ENCODE measurements at regions not wholly inside any gene's neighbourhood (a gene's known extent, or its start where the extent isn't known, plus 50 kb on each side); places are given as distances from the start of the nearest gene placed in this dataset.
"Not testable (repeated sequence)": the region's sequence is repeated elsewhere in the genome, so short reads cannot be mapped to it uniquely, and the experiment has no call there.

- FAIRE-seq; DNase-seq (ENCODE audit: extremely low spot score, insufficient read length, low read depth): not testable (repeated sequence)
Measured at GRCh38 chr17:21470422-21470821, 94.3 kb downstream of the KCNJ12 start.

GRCh38 chr17:21470861-21471260 is 94.7 kb downstream of the KCNJ12 start:
- no peak for FAIRE-seq
- DNase-seq (ENCODE audit: extremely low spot score, insufficient read length, low read depth) = no peak

- FAIRE-seq = no peak
- no peak for DNase-seq (ENCODE audit: extremely low spot score, insufficient read length, low read depth)
Measured at GRCh38 chr17:21474815-21475214, 98.7 kb downstream of the KCNJ12 start.

- DNase-seq (ENCODE audit: extremely low spot score, insufficient read length, low read depth) (no peak), FAIRE-seq (no peak)
Measured at GRCh38 chr17:21475571-21475970, 99.4 kb downstream of the KCNJ12 start.

- DNase-seq (ENCODE audit: extremely low spot score, insufficient read length, low read depth) (no peak), FAIRE-seq (no peak)
Measured at GRCh38 chr17:21476867-21477266, 100.7 kb downstream of the KCNJ12 start.

- no peak for FAIRE-seq
- no peak for DNase-seq (ENCODE audit: extremely low spot score, insufficient read length, low read depth)
Measured at GRCh38 chr17:21482189-21482865, 106.2 kb downstream of the KCNJ12 start.

- not testable (repeated sequence) for FAIRE-seq
Measured at GRCh38 chr17:21488043-21488442, 111.9 kb downstream of the KCNJ12 start.

GRCh38 chr17:21493993-21494392 is 117.8 kb downstream of the KCNJ12 start:
- DNase-seq (ENCODE audit: extremely low spot score, insufficient read length, low read depth) (no peak), FAIRE-seq (no peak)

More at GRCh38 chr17:21488043-21488442, 111.9 kb downstream of the KCNJ12 start:
- not testable (repeated sequence) for DNase-seq (ENCODE audit: extremely low spot score, insufficient read length, low read depth)

- FAIRE-seq (no peak), DNase-seq (ENCODE audit: extremely low spot score, insufficient read length, low read depth) (no peak)
Measured at GRCh38 chr17:21495281-21495680, 119.1 kb downstream of the KCNJ12 start.

GRCh38 chr17:21500064-21500463 is 123.9 kb downstream of the KCNJ12 start:
- DNase-seq (ENCODE audit: extremely low spot score, insufficient read length, low read depth) (no peak), FAIRE-seq (no peak)

- not testable (repeated sequence) for FAIRE-seq; DNase-seq (ENCODE audit: extremely low spot score, insufficient read length, low read depth)
Measured at GRCh38 chr17:21501927-21502700, 126.0 kb downstream of the KCNJ12 start.

- no peak for DNase-seq (ENCODE audit: extremely low spot score, insufficient read length, low read depth)
- FAIRE-seq = no peak
Measured at GRCh38 chr17:21505819-21506815, 130.0 kb downstream of the KCNJ12 start.

GRCh38 chr17:21507806-21508205 is 131.6 kb downstream of the KCNJ12 start:
- peak; percentile 73 for FAIRE-seq
- DNase-seq (ENCODE audit: extremely low spot score, insufficient read length, low read depth) = not testable (repeated sequence)

- no peak for DNase-seq (ENCODE audit: extremely low spot score, insufficient read length, low read depth)
- FAIRE-seq = no peak
Measured at GRCh38 chr17:21508211-21508610, 132.1 kb downstream of the KCNJ12 start.

- DNase-seq (ENCODE audit: extremely low spot score, insufficient read length, low read depth); FAIRE-seq: not testable (repeated sequence)
Measured at GRCh38 chr17:21509356-21509755, 133.2 kb downstream of the KCNJ12 start.

- no peak for FAIRE-seq
- no peak for DNase-seq (ENCODE audit: extremely low spot score, insufficient read length, low read depth)
Measured at GRCh38 chr17:21510686-21511362, 134.7 kb downstream of the KCNJ12 start.

- no peak for DNase-seq (ENCODE audit: extremely low spot score, insufficient read length, low read depth)
- FAIRE-seq = peak; percentile 56
Measured at GRCh38 chr17:21511363-21512195, 135.4 kb downstream of the KCNJ12 start.

GRCh38 chr17:21512307-21513011 is 136.3 kb downstream of the KCNJ12 start:
- DNase-seq (ENCODE audit: extremely low spot score, insufficient read length, low read depth) = no peak
- FAIRE-seq = no peak
